HCT116 (cell line): ENCODE measurements at regions not wholly inside any gene's neighbourhood (a gene's known extent, or its start where the extent isn't known, plus 50 kb on each side); places are given as distances from the start of the nearest gene placed in this dataset.

Experiments used
- ATAC-seq: fragments of 200-7000 bp; cut with Tn5 transposase; 2 replicates; pipeline ENCODE4 v1.9.1; 2020; ENCODE audit warnings: mild to moderate bottlenecking, moderate library complexity
- BruUV-seq: library from RNA; stranded (reverse); fragments of 400-500 nt; replicated peaks from 2 replicates; lab custom pipeline; 2021; lab: Mats Ljungman, UMichigan
- CTCF ChIA-PET: fragments of 300-600 bp; sonication (Branson Sonifier 250); formaldehyde crosslinking; loops from one replicate; lab custom pipeline; 2021; ENCODE audit warnings: antibody characterized with exemption; lab: Charles Lee
- POLR2A ChIA-PET: fragments of 300-600, 350-600 bp; sonication (Branson Sonifier 250); formaldehyde crosslinking; loops from one replicate; lab custom pipeline; 2021; ENCODE audit warnings: antibody characterized with exemption; lab: Charles Lee
- RAD21 ChIA-PET, 2 experiments: fragments of 300-600 bp; sonication (Branson Sonifier 250); formaldehyde crosslinking; loops; one replicate each; lab custom pipeline; 2023; ENCODE audit warnings: low total read pairs in 2 of 2; ENCODE audit not compliant: uncharacterized antibody in 2 of 2, unreplicated experiment in 2 of 2, low non-redundant PET in 1 of 2; lab: Charles Lee
- DNase-seq: peaks from one replicate; pipeline ENCODE4 v3.0.0-alpha.2; 2010; ENCODE audit warnings: low read depth, low spot score
- H2AFZ ChIP-seq: fragments of 200-600 bp; shearing (Covaris generic), sonication (generic); 2 replicates; pipeline ENCODE4 v1.6.1; 2017; ENCODE audit warnings: low read depth, mixed run types, mixed read lengths, antibody characterized with exemption, low read length; ENCODE audit not compliant: poor library complexity, severe bottlenecking
- H3K27ac ChIP-seq: 2 replicates; pipeline ENCODE4 v1.5.1; 2012; ENCODE audit warnings: low read depth, low read length
- H3K27me3 ChIP-seq: fragments of 200-600 bp; sonication (generic); 2 replicates; pipeline ENCODE4 v1.6.1; 2016; ENCODE audit warnings: mixed run types, low read length, mixed read lengths; ENCODE audit not compliant: insufficient read depth
- H3K36me3 ChIP-seq, 2 experiments: fragments of 200-500 bp in 1 of 2; fragments of 200-600 bp in 1 of 2; sonication (Bioruptor generic) in 1 of 2; sonication (generic) in 1 of 2; 2 replicates each; pipeline versions ENCODE4 v1.5.1 to v1.6.1; 2014 to 2016; ENCODE audit warnings: low read length in 2 of 2, inconsistent platforms in 1 of 2, mixed read lengths in 1 of 2, mixed run types in 1 of 2; ENCODE audit not compliant: insufficient read depth in 2 of 2, control insufficient read depth in 1 of 2
- H3K4me1 ChIP-seq, 2 experiments: fragments of 200-600 bp in 1 of 2; sonication (generic) in 1 of 2; 2 replicates each; pipeline versions ENCODE4 v1.5.1 to v1.6.1; 2012 to 2017; ENCODE audit warnings: low read length in 2 of 2, inconsistent platforms in 1 of 2, mild to moderate bottlenecking in 1 of 2, mixed read lengths in 1 of 2, mixed run types in 1 of 2, moderate library complexity in 1 of 2; ENCODE audit not compliant: insufficient read depth in 2 of 2, control insufficient read depth in 1 of 2
- H3K4me2 ChIP-seq: fragments of 200-600 bp; sonication (generic); 2 replicates; pipeline ENCODE4 v1.6.1; 2017; ENCODE audit warnings: mixed run types, low read length, mixed read lengths
- H3K4me3 ChIP-seq, 2 experiments: fragments of 200-600 bp in 1 of 2; sonication (generic) in 1 of 2; replicated peaks in 1 of 2; 2 replicates each; pipeline ENCODE4 v1.5.1; 2011 to 2016; ENCODE audit warnings: low read length in 2 of 2, control low read depth in 1 of 2, low read depth in 1 of 2, mild to moderate bottlenecking in 1 of 2, mixed read lengths in 1 of 2, mixed run types in 1 of 2
- H3K79me2 ChIP-seq: fragments of 200-600 bp; sonication (generic); 2 replicates; pipeline ENCODE4 v1.6.1; 2017; ENCODE audit warnings: mild to moderate bottlenecking, mixed run types, low read length, moderate library complexity, mixed read lengths; ENCODE audit not compliant: insufficient read depth
- H3K9ac ChIP-seq: fragments of 200-600 bp; sonication (generic); 2 replicates; pipeline ENCODE4 v1.6.1; 2016; ENCODE audit warnings: low read length, mixed read lengths
- H3K9me2 ChIP-seq: fragments of 200-600 bp; sonication (generic), shearing (Covaris generic); 2 replicates; pipeline ENCODE4 v1.6.1; 2017; ENCODE audit warnings: mixed run types, mild to moderate bottlenecking, moderate library complexity; ENCODE audit not compliant: insufficient read depth
- H3K9me3 ChIP-seq, 2 experiments: fragments of 200-500 bp in 1 of 2; fragments of 200-600 bp in 1 of 2; sonication (Bioruptor generic) in 1 of 2; sonication (generic) in 1 of 2; 2 replicates each; pipeline ENCODE4 v1.6.1; 2014 to 2017; ENCODE audit warnings: low read length in 2 of 2, mixed read lengths in 2 of 2, inconsistent platforms in 1 of 2, low read depth in 1 of 2, mild to moderate bottlenecking in 1 of 2, mixed run types in 1 of 2, moderate library complexity in 1 of 2; ENCODE audit not compliant: control insufficient read depth in 1 of 2, insufficient read depth in 1 of 2
- H4K20me1 ChIP-seq: fragments of 200-600 bp; sonication (generic), shearing (Covaris generic); 2 replicates; pipeline ENCODE4 v1.6.1; 2017; ENCODE audit warnings: mixed run types, mild to moderate bottlenecking, moderate library complexity; ENCODE audit not compliant: insufficient read depth
- CBX3 ChIP-seq: IDR thresholded peaks from 2 replicates; pipeline ENCODE4 v1.6.1; 2012; ENCODE audit warnings: low read depth
- CEBPB ChIP-seq: IDR thresholded peaks from 2 replicates; pipeline ENCODE4 v1.6.1; 2012; ENCODE audit warnings: low read depth
- ELF1 ChIP-seq: IDR thresholded peaks from 2 replicates; pipeline ENCODE4 v1.6.1; 2012; ENCODE audit warnings: low read depth, borderline replicate concordance
- EZH2 ChIP-seq: fragments of 200-600 bp; sonication (generic); IDR thresholded peaks from 2 replicates; pipeline ENCODE4 v1.6.1; 2017; ENCODE audit warnings: antibody characterized with exemption, mixed run types
- FOSL1 ChIP-seq: IDR thresholded peaks from 2 replicates; pipeline ENCODE4 v1.6.1; 2012; ENCODE audit warnings: low read depth
- JUND ChIP-seq: IDR thresholded peaks from 2 replicates; pipeline ENCODE4 v1.6.1; 2012
- RAD21 ChIP-seq: IDR thresholded peaks from 2 replicates; pipeline ENCODE4 v1.6.1; 2012; ENCODE audit warnings: low read depth, mild to moderate bottlenecking
- SIN3A ChIP-seq: IDR thresholded peaks from 2 replicates; pipeline ENCODE4 v1.6.1; 2012; ENCODE audit warnings: low read depth
- SRF ChIP-seq: IDR thresholded peaks from 2 replicates; pipeline ENCODE4 v1.6.1; 2012; ENCODE audit warnings: low read depth
- TCF7L2 ChIP-seq: IDR thresholded peaks from 2 replicates; pipeline ENCODE4 v1.7.0; 2011; ENCODE audit warnings: borderline replicate concordance, inconsistent platforms; ENCODE audit not compliant: insufficient read depth, insufficient read length; ENCODE audit errors: extremely low read depth
- YY1 ChIP-seq: IDR thresholded peaks from 2 replicates; pipeline ENCODE4 v1.6.1; 2011; ENCODE audit warnings: low read length, low read depth, moderate library complexity, mild to moderate bottlenecking; ENCODE audit not compliant: insufficient replicate concordance; ENCODE audit errors: extremely low read depth
- ZFX ChIP-seq: fragments of 450-650 bp; IDR thresholded peaks from 2 replicates; pipeline ENCODE4 v1.6.1; 2017
- ZNF274 ChIP-seq: fragments of 200-500 bp; sonication (Bioruptor generic); IDR thresholded peaks from 2 replicates; pipeline ENCODE4 v1.6.1; 2014; ENCODE audit warnings: mild to moderate bottlenecking, low read depth, low read length, inconsistent platforms
- intact Hi-C: fragments of 100-400 bp; cut with micrococcal nuclease; formaldehyde crosslinking; loops from 2 replicates; pipeline ENCODE4 v1.10.0; 2022
- TF ChIP-seq, protein P1 (sequence below): IDR thresholded peaks from 2 replicates; pipeline ENCODE4 v1.6.1; 2012
- TF ChIP-seq, protein P2 (sequence below): IDR thresholded peaks from 2 replicates; pipeline ENCODE4 v1.6.1; 2012
- TF ChIP-seq, protein P3 (sequence below): IDR thresholded peaks from 2 replicates; pipeline ENCODE4 v1.6.1; 2011; ENCODE audit warnings: mild to moderate bottlenecking, low read length, moderate library complexity; ENCODE audit not compliant: insufficient replicate concordance; ENCODE audit errors: extremely low read depth

DNA sequence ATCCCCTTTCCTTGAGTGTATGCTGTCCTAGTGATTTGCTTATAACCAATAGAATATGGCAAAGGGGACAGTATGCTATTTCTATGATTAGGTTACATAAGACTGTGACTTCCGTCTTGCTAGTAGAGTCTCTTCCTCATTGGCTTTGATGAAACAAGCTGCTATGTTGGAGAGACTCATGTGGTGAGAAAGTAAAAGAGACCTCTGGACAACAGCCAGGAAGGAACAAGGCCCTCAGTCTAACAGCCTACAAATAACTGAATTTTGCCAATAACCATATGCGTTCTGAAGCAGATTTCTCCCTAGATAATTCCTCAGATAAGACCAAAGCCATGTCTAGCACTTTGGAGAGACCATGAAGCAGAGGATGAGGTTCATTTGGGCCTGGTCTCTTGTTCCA is 134.5 kb upstream of the NAV3 start:
- POLR2A ChIA-PET, result no interaction called here
- no peaks in the 10 kb centered on the region for H3K9me2 ChIP-seq
- TF ChIP-seq ELF1 (no peak), SIN3A (no peak), EZH2 (no peak), JUND (no peak), TCF7L2 (no peak), SRF (no peak), ZFX (no peak), RAD21 (no peak), CBX3 (no peak)
- TF ChIP-seq, protein P1, sequence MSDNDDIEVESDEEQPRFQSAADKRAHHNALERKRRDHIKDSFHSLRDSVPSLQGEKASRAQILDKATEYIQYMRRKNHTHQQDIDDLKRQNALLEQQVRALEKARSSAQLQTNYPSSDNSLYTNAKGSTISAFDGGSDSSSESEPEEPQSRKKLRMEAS, result no peak

DNA sequence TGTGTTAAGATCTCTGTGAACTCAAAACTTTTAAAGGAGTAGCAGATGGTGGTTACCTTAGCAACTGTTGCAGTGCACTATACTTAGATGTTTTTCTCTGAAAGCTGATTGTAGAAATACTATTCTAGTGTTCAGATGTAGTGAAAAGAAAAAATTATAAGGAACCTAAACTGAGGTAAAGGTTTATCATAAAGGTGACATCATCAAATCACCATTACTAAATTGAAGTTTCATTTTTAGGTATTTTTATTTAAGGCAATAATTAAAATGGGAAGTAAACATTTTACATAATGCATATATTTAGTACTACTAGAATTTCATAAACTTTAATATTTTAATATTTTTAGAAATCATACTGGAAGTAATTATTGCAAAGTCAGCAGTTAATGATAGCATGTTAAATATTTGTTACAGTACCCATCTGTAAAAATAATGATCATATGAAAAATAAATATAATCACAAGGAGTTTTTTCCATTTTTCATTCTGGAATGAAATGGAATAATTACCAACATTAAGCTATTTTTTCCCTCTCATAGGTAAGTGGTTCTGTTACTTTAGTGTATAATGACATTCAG is 141.1 kb upstream of the NAV3 start:
- BruUV-seq, result no TSS peak
- no peak for DNase-seq
- Histone ChIP-seq H2AFZ (no peak overlapping the region), H3K27me3 (no peaks in the 10 kb centered on the region), H3K4me1 (peaks cover 0 to 3% of the 10 kb centered on the region in 2 experiments; a peak in 1 of 4 replicates), H3K27ac (no peak overlapping the region), H3K9me3 (no peaks in the 10 kb centered on the region), H3K4me2 (no peak overlapping the region), H3K36me3 (no peaks in the 10 kb centered on the region), H3K9ac (no peak overlapping the region), H3K79me2 (no peaks in the 10 kb centered on the region), H4K20me1 (no peaks in the 10 kb centered on the region), H3K9me2 (no peaks in the 10 kb centered on the region), H3K4me3 (no peak overlapping the region)
- CTCF ChIA-PET, result interaction anchor here (1.4 kb wide), 1 partner anchor 236 kb away, joined by 4 read pairs; no protein-coding TSS in a partner anchor
- POLR2A ChIA-PET, result no interaction called here
- RAD21 ChIA-PET, result no interaction called here
- no peak for ATAC-seq
- intact Hi-C loops, result loop anchor here (5.0 kb wide), 2 partner anchors 737 to 1067 kb away; no protein-coding TSS in a partner anchor
- TF ChIP-seq FOSL1 (no peak), EZH2 (no peak), SIN3A (no peak), YY1 (no peak), CEBPB (no peak), ZNF274 (no peak), TCF7L2 (no peak)
- TF ChIP-seq, protein P1, result no peak
- TF ChIP-seq, protein P2, sequence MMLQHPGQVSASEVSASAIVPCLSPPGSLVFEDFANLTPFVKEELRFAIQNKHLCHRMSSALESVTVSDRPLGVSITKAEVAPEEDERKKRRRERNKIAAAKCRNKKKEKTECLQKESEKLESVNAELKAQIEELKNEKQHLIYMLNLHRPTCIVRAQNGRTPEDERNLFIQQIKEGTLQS, result no peak
- TF ChIP-seq, protein P3, sequence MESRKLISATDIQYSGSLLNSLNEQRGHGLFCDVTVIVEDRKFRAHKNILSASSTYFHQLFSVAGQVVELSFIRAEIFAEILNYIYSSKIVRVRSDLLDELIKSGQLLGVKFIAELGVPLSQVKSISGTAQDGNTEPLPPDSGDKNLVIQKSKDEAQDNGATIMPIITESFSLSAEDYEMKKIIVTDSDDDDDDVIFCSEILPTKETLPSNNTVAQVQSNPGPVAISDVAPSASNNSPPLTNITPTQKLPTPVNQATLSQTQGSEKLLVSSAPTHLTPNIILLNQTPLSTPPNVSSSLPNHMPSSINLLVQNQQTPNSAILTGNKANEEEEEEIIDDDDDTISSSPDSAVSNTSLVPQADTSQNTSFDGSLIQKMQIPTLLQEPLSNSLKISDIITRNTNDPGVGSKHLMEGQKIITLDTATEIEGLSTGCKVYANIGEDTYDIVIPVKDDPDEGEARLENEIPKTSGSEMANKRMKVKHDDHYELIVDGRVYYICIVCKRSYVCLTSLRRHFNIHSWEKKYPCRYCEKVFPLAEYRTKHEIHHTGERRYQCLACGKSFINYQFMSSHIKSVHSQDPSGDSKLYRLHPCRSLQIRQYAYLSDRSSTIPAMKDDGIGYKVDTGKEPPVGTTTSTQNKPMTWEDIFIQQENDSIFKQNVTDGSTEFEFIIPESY, result no peak

More for the DNA sequence above, 134.5 kb upstream of the NAV3 start:
- DNase-seq, result no peak
- no peak for ATAC-seq
- no peak overlapping the region for H2AFZ ChIP-seq
- H3K27ac ChIP-seq, result no peak overlapping the region
- no peak overlapping the region for H3K4me3 ChIP-seq
- no peak overlapping the region for H3K9ac ChIP-seq
- intact Hi-C loops, result no loop called here
- no peaks in the 10 kb centered on the region for H4K20me1 ChIP-seq
- no peaks in the 10 kb centered on the region for H3K27me3 ChIP-seq
- ChIA-PET RAD21 (no interaction called here), CTCF (no interaction called here)
- H3K4me2 ChIP-seq, result no peak overlapping the region
- no TSS peak for BruUV-seq
- no peaks in the 10 kb centered on the region for H3K9me3 ChIP-seq
- H3K79me2 ChIP-seq, result no peaks in the 10 kb centered on the region
- H3K36me3 ChIP-seq, result no peaks in the 10 kb centered on the region
- no peaks in the 10 kb centered on the region for H3K4me1 ChIP-seq
